WTC11 (cell line): ENCODE measurements at regions not wholly inside any gene's neighbourhood (a gene's known extent, or its start where the extent isn't known, plus 50 kb on each side); places are given as distances from the start of the nearest gene placed in this dataset.

ENCODE experiments used
- ATAC-seq: fragments of 200-7000 bp; cut with Tn5 transposase; 2 replicates; pipeline ENCODE4 v1.10.0; 2021; ENCODE audit warnings: mild to moderate bottlenecking, moderate library complexity
- CTCF ChIA-PET: fragments of 300-600 bp; sonication (Branson Sonifier 250); formaldehyde crosslinking; loops from one replicate; lab custom pipeline; 2021; ENCODE audit warnings: antibody characterized with exemption; lab: Charles Lee
- POLR2A ChIA-PET: fragments of 350-600 bp; sonication (Branson Sonifier 250); formaldehyde crosslinking; loops from one replicate; lab custom pipeline; 2021; ENCODE audit warnings: antibody characterized with exemption; lab: Charles Lee
- DNase-seq: peaks from one replicate; pipeline ENCODE4 v3.0.0; 2021; ENCODE audit warnings: low spot score
- H3K27ac Mint-ChIP-seq: 2 replicates; pipeline ENCODE4 v1.8.0; 2021; ENCODE audit warnings: mixed read lengths
- H3K27me3 Mint-ChIP-seq: 2 replicates; pipeline ENCODE4 v1.8.0; 2021; ENCODE audit warnings: low read depth, mild to moderate bottlenecking, moderate library complexity, mixed read lengths
- H3K36me3 Mint-ChIP-seq: 2 replicates; pipeline ENCODE4 v1.8.0; 2021; ENCODE audit warnings: mixed read lengths
- H3K4me1 Mint-ChIP-seq: 2 replicates; pipeline ENCODE4 v1.8.0; 2022; ENCODE audit warnings: mixed read lengths
- H3K4me3 Mint-ChIP-seq: 2 replicates; pipeline ENCODE4 v1.8.0; 2021; ENCODE audit warnings: mild to moderate bottlenecking, moderate library complexity, mixed read lengths
- H3K9me3 Mint-ChIP-seq: 2 replicates; pipeline ENCODE4 v1.8.0; 2021; ENCODE audit warnings: mixed read lengths
- AFF4 ChIP-seq: sonication (generic); formaldehyde crosslinking; IDR thresholded peaks from 2 replicates; pipeline ENCODE4 v1.8.1; 2023; ENCODE audit warnings: mild to moderate bottlenecking, missing genetic modification reagents, borderline replicate concordance
- AR ChIP-seq: fragments of 250-450 bp; sonication (Bioruptor Pico); IDR thresholded peaks from 2 replicates; pipeline ENCODE4 v1.9.0; 2021; ENCODE audit warnings: mild to moderate bottlenecking
- ATF1 ChIP-seq: sonication (generic); formaldehyde crosslinking; IDR thresholded peaks from 2 replicates; pipeline ENCODE4 v1.8.1; 2023; ENCODE audit warnings: mild to moderate bottlenecking, moderate library complexity, missing genetic modification reagents
- ATF3 ChIP-seq: sonication (generic); formaldehyde crosslinking; conservative IDR thresholded peaks from 2 replicates; pipeline ENCODE4 v1.8.1; 2022; ENCODE audit warnings: mild to moderate bottlenecking, missing genetic modification reagents
- CBFB ChIP-seq: sonication (generic); formaldehyde crosslinking; IDR thresholded peaks from 2 replicates; pipeline ENCODE4 v1.8.1; 2022; ENCODE audit warnings: mild to moderate bottlenecking, low read depth, missing genetic modification reagents
- E2F1 ChIP-seq: sonication (generic); formaldehyde crosslinking; IDR thresholded peaks from 2 replicates; pipeline ENCODE4 v1.8.0; 2022; ENCODE audit warnings: mild to moderate bottlenecking, missing genetic modification reagents
- NR1H2 ChIP-seq: sonication (generic); formaldehyde crosslinking; IDR thresholded peaks from 2 replicates; pipeline ENCODE4 v1.9.0; 2021; ENCODE audit warnings: mild to moderate bottlenecking, moderate library complexity, missing genetic modification reagents
- RELA ChIP-seq: sonication (generic); formaldehyde crosslinking; IDR thresholded peaks from 2 replicates; pipeline ENCODE4 v1.8.1; 2022; ENCODE audit warnings: missing genetic modification reagents, mild to moderate bottlenecking, borderline replicate concordance
- ZNF423 ChIP-seq: fragments of 250-450 bp; sonication (Bioruptor Pico); IDR thresholded peaks from 2 replicates; pipeline ENCODE4 v2.1.2; 2022; ENCODE audit warnings: mild to moderate bottlenecking, moderate library complexity
- ZNF532 ChIP-seq: fragments of 250-450 bp; sonication (Bioruptor Pico); IDR thresholded peaks from 2 replicates; pipeline ENCODE4 v1.9.0; 2021; ENCODE audit warnings: mild to moderate bottlenecking, borderline replicate concordance

- TF ChIP-seq ZNF532 (CRISPR knock-in tag): no peak
- no peak for TF ChIP-seq RELA (CRISPR knock-in tag)
- TF ChIP-seq, all 79 proteins: peak for 0
Observed at GRCh38 chr2:149732730-149733290, 145.2 kb upstream of the MMADHC start (continued).

GRCh38 chr2:149732001-149732685 is 144.6 kb upstream of the MMADHC start:
- CTCF ChIA-PET: no interaction called here

More at GRCh38 chr2:149732001-149732685, 144.6 kb upstream of the MMADHC start:
- H3K36me3 Mint-ChIP-seq: peaks cover 15% of the 10 kb centered on the region
- H3K27me3 Mint-ChIP-seq: no peaks in the 10 kb centered on the region
- peaks cover 21% of the 10 kb centered on the region for H3K4me1 Mint-ChIP-seq
- H3K4me3 Mint-ChIP-seq: no peak overlapping the region
- no peak overlapping the region for H3K27ac Mint-ChIP-seq
- peaks cover 17% of the 10 kb centered on the region for H3K9me3 Mint-ChIP-seq
- DNase-seq: no peak
- POLR2A ChIA-PET: no interaction called here
- TF ChIP-seq AFF4: no peak
- no peak for TF ChIP-seq ZNF423 (CRISPR knock-in tag)
- no peak for TF ChIP-seq NR1H2 (CRISPR knock-in tag)
- TF ChIP-seq CBFB (CRISPR knock-in tag): no peak
- no peak for TF ChIP-seq ATF1 (CRISPR knock-in tag)
- no peak for TF ChIP-seq AR (CRISPR knock-in tag)
- TF ChIP-seq E2F1 (CRISPR knock-in tag): no peak
- no peak for TF ChIP-seq ATF3 (CRISPR knock-in tag)
- no peak for ATAC-seq
